Tongue (tissue), 1 donor: ENCODE measurements at regions not wholly inside any gene's neighbourhood (a gene's known extent, or its start where the extent isn't known, plus 50 kb on each side); places are given as distances from the start of the nearest gene placed in this dataset.
A peak's percentile ranks its signal among the peaks of the same experiment; 100 is the strongest.

Experiments used
- DNase-seq: peaks from one replicate; pipeline ENCODE4 v3.0.0-alpha.2; 2015

DNA sequence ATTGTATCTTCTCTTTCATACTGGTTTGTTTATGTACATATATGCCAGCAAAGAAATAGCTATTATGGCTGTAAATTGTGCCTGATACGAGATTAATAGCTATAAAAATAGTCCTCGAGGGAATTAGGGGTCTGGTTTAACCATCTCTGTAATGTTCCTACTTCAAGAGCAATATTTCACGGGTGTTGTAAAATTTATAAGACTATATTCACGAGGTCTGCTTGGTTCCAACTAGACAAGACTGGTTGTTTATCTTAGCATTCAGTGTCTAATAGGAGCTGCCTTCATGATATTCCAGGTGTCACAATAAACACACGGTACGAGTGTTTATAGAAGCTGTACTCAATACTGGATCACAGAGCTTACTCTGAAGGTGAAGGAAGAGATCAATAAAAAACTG lies 389.9 kb downstream of the SIPA1L2 start:
- no peak for DNase-seq

- no peak for DNase-seq
These were observed 390.4 kb downstream of the SIPA1L2 start for GRCh38 chr1:232239522-232239921.

GRCh38 chr1:232238009-232238408 lies 391.9 kb downstream of the SIPA1L2 start:
- DNase-seq = no peak

GRCh38 chr1:232227306-232227705 lies 402.6 kb downstream of the SIPA1L2 start:
- peak; percentile 20 for DNase-seq

DNA sequence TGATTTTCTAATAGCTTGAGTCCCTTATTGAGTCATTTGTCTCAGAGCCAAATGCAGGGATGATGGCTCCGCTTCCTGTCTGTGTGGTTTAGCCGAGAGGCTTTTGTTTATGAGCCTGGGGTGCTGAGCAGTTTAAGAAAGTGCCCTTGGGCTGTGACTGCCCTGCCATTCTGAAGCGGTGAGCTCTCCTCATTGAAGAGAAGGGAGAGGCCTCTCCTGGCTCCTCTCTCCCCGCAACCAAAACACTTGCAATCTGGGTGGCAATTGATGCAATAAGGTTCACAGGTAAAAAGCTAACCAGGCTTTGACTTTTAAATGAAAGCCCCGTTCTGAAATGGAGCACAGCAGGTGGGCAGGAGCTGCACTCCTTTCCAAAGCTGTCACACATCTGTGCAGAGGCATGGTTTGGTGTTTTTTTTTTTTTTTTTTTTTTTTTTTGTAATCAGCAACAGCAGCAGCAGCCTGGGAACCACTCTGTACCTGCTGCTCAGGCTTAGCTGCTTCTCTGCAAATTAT lies 403.7 kb downstream of the SIPA1L2 start:
- no peak for DNase-seq

DNA sequence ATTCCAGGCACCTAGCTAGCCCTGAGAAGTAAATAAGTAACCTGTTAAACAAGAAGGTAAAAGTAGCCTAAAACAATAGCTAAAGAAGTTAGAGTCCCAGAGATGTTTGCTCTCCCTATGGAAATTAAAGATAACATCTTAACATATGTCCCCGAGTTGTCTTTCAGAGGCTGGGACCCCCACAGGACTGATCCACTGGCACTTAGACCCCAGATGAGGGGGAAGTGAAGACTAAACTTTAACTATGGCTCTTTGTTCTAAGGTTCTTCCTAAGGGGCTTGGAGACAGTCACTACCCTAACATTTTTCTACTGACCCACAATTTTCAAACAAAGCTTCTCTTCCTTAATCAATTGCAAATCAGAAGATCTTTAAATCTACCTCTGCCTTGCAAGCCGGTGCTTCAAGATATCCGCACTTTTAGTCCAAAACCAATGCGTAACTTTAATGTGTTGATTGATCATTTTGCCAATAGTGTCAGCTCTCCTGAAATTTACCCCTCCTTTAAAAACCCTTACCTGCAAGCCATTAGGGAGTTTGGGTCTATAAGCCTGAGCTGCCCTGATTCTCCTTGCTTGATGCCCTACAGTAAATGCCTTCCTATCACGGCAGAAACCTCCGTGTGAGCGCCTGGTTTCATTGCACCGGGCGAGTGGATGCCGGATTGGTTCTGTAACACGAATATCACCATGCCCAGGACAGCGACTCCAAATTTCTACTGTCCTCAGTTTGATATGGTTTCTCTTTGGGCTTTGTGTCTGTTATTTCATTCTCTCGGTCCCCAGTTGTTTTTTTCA lies 404.4 kb downstream of the SIPA1L2 start:
- DNase-seq = no peak

- DNase-seq = no peak
These were observed 406.0 kb downstream of the SIPA1L2 start for GRCh38 chr1:232223887-232224286.

GRCh38 chr1:232223183-232223708 lies 406.7 kb downstream of the SIPA1L2 start:
- DNase-seq = no peak

DNA sequence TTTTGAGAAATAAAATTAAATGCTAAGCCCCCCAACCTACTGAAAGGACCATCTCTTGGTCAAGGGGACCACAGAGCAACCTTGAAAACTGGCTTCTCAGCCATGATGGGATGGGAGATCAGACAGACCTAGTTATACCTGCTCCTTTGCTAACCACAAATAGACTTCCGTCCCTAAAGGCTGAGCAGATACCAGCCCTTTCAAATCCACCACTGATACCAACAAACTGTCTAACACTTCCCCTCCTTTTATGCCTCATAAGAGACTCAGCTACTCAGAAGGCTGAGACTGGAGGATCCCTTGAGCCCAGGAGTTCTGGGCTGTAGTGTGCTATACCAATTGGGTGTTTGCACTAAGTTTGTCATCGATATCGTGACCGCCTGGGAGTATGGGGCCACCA lies 407.3 kb downstream of the SIPA1L2 start:
- no peak for DNase-seq

DNA sequence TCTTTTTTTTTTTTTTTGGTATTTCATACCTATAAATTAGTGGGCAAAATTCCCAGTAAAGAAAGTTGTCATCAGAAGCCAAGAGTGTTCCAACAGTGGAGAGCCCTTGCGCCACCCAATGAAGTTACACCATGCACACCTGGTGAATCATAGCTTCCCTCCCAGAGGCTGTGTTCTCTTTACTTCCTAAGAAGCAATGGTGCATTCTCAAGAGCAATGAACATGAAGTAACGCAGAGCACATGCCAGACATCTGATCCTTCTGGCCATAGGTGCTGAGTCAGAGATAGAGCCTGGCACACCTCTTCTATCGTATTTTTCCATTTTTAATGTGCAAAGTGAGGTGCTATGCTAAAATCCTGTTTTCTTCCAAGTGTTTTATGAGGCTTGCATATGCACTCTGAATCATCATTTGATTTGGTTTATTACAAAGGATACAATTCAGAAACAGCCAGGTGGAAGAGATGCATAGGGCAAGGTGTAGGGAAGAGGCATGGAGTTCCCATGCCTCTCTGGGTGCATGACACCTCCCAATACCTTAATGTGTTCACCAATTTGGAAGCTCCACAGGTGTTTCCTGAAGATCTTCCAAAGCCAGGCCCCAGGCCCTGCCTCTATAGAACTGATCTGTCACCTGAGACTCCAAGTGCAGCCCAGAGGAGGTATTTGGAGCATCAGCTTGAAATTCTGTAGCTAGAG lies 408.0 kb downstream of the SIPA1L2 start:
- no peak for DNase-seq

- DNase-seq = no peak
These were observed 410.7 kb downstream of the SIPA1L2 start for GRCh38 chr1:232218955-232219865.

DNA sequence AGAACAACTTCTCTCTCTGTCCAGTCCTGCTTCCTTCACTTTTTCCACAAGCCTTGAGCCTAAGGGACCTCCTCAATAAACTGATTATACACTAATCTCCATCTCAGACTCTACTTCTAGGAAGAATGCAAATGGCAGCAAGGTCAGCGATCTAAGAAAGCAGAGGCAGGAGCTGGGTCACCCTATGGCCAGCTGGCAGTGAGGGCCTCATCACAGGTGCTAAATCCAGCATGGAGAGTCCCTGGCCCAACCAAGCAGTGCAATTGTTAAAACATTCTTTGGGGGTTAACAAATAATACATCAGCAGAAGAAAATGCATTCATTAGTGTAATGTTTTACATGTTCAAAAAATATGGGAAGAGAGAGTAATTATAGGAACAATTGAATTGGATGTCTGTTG lies 416.0 kb downstream of the SIPA1L2 start:
- DNase-seq = no peak

DNA sequence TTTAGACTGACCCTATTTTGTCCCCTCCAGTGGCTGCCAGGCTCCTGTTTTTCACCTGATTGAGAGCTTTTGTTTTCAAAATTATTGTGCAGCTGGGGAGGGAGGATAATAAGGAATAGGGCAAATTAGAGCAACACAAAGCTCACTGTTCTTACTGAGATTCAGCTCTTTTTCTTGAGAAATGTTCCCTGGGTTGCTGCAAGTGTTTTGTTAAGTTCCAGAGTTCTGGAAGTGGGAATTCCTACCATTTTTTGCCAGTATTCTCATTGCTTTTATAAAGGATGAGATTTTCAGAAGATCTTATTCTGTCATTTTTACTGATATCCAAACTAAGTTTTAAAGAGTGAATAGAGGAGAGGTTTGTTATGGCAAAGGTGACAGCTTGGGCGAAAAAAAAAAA lies 417.7 kb downstream of the SIPA1L2 start:
- no peak for DNase-seq

- no peak for DNase-seq
These were observed 418.8 kb downstream of the SIPA1L2 start for GRCh38 chr1:232211149-232211548.

GRCh38 chr1:232209357-232209756 lies 420.6 kb downstream of the SIPA1L2 start:
- no peak for DNase-seq

DNA sequence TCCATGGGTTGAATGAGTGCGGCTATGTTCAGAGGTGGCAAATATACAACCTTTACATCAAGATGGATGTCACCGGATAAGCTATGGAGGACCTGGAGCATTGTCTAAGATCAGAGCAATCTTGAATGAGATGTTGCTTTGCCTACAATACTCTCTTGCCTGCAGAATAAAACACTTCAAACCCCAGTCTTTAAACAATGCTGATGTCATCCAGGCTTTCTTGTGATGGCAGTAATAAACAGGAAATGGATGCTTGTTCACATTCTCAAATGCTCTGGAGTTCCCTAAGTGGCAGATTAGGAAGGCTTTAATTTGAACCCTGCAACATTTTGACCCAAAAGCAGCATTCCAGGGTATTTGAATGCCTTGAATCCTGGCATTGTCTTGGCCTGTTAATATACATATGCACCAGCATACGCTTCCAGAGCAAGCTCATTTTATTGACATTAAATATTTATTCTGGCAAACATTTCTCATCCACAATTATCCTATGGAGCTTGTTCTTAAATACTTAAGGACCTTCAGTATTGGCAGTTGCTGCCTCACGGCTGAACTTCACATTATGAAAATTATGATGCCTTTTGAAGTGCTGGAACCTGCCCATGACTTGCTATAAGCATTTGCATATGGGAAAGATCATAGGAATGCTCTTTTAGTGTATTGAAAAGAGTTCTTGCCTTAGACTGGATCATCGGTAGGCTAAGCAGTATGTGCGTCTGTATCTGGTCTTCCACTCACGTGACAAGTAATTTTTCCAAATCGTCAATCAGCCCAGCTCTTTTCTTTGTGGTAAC lies 422.7 kb downstream of the SIPA1L2 start:
- peak; percentile 43 for DNase-seq

- no peak for DNase-seq
These were observed 425.7 kb downstream of the SIPA1L2 start for GRCh38 chr1:232204269-232204668.

GRCh38 chr1:232201024-232201423 lies 428.9 kb downstream of the SIPA1L2 start:
- no peak for DNase-seq

DNA sequence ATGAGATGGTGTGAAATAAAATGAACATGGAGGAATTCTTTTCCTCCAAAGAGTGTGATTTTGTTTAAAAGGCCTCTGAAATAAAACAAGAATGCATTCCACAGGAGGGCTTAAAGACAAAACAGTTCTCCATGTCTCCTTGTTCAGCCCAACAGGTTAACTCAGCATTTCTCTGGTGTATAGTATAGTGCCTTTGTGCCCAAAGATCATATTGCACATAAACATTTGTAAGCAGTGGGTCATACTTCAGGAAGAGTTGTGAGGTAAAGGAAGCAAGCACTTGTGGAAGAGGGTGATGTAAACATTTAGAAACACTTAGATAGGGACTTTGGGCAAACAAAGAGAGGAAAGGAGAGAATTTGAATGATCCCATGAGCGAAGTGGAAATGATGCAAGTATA lies 433.9 kb downstream of the SIPA1L2 start:
- DNase-seq = no peak

DNA sequence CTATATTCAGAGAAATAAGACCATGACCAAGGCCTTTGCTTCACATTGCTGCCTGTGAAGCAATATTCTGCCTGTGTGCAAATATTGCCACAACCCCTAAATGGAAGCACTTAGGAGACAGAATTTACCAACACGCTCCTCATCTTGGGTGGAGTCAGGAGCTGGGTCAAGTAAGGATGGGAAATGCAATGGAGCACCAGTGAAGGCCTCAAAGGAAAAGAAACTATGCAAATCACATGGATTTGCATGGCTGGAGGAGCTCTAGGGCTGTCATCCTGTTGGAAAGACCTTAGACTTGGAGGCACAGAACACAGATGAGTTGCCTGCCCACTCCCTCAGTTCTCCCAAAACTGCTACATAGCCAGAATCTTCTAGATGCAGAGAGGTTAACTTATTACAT lies 435.5 kb downstream of the SIPA1L2 start:
- DNase-seq = no peak

DNA sequence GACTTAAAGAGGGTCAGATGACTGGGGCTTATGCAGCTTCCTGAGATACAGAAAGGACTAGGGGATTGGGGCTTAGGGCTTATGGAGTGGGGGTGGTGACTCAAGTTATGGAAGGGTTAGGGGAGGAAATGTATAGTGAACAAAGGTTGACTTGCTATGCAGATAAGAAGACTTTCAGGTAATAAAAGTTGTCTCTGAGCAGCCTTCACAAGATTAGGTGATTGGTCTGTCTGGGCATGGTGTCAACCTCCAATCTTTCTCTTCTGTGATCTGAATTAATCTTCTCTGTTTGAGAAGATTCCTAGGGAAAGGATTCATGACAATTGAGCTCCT lies 436.5 kb downstream of the SIPA1L2 start:
- no peak for DNase-seq
